GM19351 (cell line): ENCODE measurements at regions not wholly inside any gene's neighbourhood (a gene's known extent, or its start where the extent isn't known, plus 50 kb on each side); places are given as distances from the start of the nearest gene placed in this dataset.
"Not testable (repeated sequence)": the region's sequence is repeated elsewhere in the genome, so short reads cannot be mapped to it uniquely, and the experiment has no call there.

Source experiments
- ATAC-seq: cut with Tn5 transposase; IDR thresholded peaks from one replicate; pipeline ENCODE4 v1.9.1; 2021; ENCODE audit warnings: mild to moderate bottlenecking, moderate library complexity; ENCODE audit not compliant: unreplicated experiment

DNA sequence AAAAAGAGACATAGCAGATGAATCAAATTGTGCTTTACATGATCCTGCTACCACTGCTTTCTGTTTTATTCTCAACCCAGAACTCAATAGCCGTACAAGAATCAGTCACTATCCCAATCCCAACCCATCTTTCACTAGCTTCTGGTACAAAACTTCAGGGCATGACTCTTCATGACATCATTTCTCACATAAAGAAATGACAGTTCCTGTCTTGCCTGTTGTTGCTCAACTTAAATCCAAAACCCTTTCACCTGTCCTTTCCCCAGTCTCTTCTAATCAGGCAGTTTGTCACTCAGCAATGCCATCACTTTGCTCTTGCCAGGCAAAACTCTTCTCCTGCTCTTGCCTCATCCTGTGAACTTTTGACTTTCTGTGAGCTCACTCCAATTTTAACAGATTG lies 962.8 kb downstream of the GALC start:
- no peak for ATAC-seq

DNA sequence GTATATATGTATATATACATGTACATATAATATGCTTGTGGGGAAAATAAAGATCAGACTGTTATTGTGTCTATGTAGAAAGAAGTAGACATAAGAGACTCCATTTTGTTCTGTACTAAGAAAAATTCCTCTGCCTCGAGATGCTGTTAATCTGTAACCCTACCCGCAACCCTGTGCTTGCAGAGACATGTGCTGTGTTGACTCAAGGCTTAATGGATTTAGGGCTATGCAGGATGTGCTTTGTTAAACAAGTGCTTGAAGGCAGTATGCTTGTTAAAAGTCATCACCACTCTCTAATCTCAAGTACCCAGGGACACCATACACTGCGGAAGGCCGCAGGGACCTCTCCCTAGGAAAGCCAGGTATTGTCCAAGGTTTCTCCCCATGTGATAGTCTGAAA lies 972.9 kb downstream of the GALC start:
- ATAC-seq = not testable (repeated sequence)

DNA sequence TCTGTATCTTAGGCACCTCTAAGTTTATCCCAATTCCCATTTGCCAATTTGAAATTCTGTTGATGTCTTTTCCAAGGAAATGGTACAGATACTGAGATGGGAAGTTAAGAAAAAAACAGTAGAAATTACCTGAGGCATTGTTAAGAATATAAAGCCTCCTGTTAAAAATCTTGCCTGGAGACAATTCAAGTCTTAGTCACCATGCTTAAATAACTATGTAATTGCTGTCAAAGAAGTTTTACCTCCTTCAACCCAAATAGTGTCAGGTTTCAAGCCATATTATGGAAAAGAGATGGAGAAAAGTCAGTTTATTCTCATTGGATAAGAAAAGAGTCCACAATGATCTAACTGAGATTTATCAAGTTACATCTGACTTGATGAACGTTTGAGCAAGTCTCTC lies 974.7 kb downstream of the GALC start:
- no peak for ATAC-seq

DNA sequence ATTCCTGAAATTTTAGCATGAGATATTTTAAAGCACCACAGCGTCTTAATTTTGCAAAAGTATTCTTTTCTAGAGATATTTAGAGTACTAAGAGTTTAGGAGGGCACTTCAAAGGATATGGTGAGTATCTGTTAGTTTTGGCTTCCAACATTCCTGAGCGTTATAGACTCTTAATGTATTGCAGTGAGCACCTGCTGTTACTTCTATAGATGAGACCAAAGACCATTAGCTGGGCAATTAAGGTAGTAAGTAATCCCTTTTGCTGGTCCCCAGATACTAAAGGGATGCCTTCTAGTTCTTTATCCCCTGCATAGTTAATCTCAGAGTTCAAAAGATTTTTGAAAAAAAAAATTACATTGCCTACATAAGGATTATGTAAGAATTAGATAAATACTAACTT lies 975.6 kb downstream of the GALC start:
- no peak for ATAC-seq

DNA sequence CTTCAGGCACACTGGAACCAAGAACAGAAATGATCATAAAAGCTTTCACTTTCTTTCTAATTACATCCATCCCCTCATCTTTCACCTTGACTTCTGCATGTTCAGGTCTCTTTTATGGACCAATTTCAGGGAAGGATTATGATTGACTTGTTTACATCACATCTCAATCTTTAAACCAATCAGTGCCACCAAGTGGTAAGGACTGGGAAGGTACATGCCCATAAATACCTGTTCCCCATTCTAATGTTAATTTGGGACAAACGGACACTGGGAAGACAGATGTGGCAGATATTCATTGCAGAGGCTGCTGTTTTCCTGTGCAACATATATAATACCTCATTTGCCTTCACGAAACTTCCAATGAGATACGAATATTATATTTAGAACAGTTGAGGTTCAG lies 978.1 kb downstream of the GALC start:
- ATAC-seq = no peak

DNA sequence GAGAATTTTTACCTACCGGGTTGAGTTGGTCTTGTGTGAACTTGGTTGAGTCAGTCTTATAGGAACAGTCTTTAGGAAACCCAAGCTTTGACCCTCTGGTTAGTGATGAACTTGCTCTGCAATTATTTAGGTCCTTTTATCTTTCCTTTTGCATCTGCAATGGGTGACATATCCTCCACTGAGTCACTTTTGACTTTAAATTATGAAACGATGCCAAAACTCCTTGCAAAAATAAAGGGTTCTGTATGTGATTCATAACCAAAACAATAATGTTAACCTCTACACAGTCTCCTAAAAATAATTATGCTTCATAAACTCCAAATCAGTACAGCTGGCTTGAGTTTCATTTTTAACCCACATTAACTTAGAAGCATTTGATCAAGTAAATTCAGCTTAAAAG lies 979.4 kb downstream of the GALC start:
- ATAC-seq = no peak

DNA sequence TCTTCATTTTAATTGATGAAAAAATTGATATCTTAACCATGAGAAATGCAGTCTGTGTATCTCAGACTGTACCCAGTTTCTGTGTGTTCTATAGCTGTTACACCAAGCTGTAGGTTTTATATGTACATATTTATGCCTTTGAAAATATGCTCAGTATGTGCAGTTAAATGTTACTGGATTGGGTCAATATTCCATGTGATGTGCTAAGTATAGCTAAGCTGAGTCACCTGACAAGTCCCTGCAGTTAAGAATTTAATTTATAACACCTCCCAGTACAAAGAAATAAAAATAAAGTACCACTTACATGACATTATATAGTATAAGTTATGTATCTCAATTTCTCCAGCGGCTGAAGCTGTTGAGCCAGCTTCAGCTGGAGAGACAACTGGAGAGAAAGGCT lies 984.0 kb downstream of the GALC start:
- no peak for ATAC-seq

DNA sequence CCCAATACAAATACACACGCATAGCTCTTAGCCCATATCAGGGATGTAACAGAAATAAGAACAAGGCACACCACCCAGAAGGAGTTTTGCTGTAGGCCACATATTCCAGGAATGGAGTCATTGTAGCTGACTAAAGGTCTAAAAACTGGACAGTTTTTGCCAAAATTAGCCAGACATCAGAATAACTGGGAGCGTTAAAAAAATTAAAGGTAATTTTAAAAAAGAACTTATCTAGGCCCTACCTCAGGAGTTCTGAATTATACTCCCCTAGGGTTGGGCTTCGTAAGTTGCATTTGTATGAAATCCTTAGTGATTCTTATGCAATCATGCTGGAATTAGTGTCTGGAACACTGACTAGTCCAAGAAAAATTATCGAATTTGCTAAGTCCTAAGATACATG lies 987.7 kb downstream of the GALC start:
- no peak for ATAC-seq

DNA sequence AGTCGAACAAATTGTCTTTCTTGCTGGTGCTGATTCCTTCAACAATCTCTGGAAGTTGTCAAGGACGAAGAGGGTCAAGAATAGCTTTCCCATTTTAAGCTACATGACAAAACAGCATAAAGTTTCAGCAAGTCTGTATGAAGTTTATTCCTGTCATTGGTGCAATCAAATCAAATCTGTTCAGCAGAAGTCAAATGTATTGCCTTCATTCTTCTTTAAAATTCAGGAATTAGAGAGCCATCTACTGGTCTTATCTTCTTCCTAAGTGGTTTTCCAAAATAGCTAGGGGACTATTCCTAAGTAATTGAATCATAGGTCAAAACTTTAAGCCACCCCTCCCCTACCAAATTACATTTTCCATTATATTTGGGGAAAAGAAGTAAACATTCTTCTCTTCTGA lies 990.2 kb downstream of the GALC start:
- no peak for ATAC-seq

DNA sequence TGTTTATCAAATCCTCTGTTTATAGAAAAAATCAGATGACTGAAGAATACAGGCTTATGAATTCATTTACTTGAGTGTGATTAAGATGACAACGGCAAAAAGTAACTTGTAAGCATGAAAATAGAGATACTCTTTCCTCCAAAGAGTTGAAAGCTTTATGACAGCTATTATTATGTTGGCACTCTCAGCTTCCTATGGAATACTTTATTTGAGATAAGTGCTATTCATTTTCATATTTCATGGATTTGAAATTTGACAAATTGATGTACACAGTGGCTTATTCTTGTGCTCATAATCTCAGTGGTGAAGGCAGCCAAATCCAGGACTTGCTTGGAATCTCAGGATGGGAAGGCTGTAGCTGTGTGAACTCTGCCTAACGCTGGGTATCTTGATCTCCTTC lies 991.6 kb downstream of the GALC start:
- no peak for ATAC-seq

DNA sequence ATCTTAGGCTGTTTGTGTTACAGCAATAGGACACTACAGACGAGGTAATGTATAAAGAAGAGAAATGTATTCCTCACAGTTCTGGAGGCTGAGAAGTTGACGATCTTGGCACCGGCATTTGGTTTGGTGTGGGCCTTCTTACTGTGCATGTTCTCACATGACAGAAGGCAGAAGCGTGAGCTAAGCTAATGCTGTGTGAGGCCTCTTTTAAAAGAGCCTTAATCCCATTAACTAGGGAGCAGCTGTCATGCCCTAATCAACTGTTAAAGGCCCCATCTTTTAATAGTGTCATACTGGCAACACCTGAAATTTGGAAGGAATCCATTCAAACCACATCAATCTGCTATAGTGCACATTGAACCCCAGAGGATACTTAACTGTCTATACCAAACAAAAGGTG lies 992.9 kb downstream of the GALC start:
- ATAC-seq = no peak

DNA sequence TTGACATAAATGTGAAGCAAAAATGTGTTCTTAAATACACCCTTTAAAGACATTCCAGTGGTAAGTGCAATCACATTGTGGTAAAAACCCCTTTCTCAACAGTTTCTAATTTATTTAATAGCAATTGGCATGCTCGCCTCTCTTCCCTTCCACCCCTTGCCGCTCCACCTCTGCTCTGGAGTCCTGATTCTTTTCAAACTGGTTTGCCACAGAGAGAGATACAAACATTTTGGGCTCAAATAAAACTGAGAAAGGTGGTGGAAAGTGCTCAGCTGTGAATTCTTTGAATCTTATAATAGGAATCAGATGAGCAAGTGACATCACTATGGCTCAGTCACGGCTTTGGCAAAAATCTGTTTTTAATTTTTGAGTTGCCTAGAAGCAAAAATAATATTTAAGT lies 993.9 kb downstream of the GALC start:
- ATAC-seq = no peak

DNA sequence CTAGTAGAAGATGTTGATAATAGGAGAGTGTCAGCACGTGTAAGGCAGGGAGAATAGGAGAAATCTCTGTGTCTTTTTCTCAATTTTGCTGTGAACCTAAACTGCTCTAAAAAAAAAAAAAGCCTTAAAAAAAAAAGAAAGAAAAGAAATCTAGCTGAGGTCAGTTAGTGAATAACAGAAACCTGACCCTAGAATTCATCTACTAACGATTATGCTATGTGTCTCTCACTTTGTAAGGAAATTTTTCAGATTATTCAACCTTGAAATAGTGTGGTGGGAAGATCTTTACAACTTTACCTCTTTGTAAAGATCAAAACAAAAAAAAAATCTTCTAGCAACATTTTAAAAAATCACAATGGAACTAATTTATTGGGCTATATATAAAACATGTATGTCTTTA lies 995.7 kb downstream of the GALC start:
- ATAC-seq = no peak

DNA sequence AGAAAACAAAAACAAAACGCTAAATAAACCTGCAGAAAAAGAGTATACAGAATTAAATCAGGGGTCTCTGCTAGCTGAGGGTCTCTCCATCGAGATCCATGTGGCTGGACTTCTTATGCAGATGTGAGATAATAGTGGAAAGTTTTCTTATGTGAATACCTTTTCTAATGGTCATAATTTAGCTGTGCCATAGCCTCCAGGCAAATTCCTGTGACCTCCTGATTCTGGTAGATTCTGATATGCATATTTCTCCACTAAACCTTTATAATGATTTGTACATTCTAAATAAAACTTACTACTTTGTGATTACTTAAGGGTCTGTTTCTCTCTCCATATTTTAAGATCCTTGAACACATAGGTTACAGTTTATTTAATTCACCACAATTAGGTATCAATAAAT lies 1002.6 kb downstream of the GALC start:
- no peak for ATAC-seq

DNA sequence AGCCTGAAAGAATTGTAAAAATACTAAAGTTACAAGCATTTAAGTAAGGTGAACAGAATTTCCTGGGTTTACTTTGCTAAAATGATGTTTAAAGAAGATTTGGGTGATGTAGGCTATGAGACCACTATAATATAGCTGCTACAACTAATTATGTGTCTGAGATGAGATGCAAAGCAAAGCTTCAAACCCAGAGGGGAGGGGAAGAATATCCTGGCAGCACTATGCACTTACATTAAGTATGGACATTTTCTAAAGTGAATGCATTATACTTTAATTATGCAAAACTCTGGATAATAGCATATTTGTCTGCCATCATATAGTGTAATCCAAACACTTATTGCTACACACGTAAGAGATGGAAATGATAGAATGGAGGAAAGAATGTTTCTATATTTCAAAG lies 1003.7 kb downstream of the GALC start:
- no peak for ATAC-seq

DNA sequence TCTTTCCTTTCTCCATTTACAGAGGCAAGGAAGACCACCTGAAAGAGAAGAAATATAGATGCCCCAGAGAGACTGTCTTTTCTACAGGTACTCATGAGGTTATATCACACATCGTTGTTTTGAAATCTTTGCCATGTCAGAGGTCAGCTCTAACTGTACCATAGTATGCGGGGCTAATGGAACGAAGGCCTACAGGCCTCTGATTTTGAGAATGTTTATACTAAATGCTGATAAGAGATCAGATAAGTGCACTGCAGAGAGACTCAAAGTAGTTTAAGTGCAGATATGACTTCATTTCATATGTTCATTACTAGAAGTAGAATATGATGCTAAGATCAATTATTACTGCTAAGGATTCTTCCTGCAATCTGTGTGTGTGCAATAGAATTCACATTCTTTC lies 1005.0 kb downstream of the GALC start:
- no peak for ATAC-seq

DNA sequence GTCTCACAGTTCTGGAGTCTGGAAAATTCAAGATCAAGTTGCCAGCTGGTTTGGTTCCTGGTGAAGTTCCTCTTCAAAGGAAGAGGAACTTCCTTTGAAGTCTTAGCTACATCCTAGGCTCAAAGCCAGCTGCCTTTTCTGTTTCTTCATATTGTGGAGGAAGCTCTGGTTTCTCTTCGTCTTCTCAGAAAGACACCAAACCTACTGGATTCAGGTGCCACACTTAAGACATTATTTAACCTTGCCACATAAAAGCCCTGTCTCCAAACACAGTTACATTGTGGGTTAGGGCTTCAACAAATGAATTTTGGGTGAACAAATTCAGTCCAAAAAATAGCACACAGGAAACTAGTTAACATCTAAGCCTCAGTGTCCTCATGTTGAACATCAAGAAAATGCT lies 1019.8 kb downstream of the GALC start:
- no peak for ATAC-seq

DNA sequence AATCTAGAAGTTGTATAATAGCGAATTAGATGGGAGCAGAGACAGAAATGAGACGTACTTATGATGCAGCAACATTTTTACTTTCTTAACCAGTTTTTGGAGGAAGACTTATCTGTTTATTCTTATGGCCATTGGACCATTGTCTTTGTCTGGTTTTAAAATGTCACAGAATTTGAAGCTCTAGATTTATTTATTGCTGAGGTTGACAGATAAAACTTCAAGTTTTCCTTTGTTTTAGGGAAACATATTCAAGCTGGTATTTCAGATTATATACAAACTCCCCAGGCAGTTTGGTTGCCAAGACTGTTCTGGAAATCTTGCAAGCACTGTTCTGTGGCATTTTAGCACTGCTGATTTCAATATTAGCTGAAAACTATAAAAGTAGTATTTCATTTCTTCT lies 1021.7 kb downstream of the GALC start:
- ATAC-seq = no peak

DNA sequence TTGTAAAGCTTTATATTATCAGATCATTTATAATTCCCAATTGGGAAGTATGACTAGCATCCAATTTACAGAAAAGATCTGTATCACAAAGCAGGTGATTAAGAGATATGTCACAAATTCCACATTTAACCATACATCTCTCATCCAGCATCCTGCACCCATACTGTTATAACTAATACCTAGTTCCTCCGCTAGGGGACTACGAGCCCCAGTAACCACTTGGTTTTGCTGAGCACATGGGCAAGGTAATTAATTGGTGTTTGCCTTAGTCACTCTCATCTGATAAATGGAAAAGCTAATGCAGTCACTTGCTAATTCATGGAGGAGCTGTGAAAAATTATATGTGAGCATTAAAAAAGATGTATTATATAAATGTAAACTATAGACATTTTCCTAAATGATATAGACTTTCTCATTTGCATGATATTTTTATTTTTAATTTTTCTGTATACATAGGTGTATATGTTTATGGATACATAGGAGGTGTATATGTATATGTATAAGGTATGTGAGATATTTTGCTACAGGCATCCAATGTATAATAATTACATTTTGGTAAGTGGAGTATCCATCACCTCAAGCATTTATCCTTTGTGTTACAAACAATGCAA lies 1031.8 kb downstream of the GALC start:
- peak; percentile 59 for ATAC-seq

DNA sequence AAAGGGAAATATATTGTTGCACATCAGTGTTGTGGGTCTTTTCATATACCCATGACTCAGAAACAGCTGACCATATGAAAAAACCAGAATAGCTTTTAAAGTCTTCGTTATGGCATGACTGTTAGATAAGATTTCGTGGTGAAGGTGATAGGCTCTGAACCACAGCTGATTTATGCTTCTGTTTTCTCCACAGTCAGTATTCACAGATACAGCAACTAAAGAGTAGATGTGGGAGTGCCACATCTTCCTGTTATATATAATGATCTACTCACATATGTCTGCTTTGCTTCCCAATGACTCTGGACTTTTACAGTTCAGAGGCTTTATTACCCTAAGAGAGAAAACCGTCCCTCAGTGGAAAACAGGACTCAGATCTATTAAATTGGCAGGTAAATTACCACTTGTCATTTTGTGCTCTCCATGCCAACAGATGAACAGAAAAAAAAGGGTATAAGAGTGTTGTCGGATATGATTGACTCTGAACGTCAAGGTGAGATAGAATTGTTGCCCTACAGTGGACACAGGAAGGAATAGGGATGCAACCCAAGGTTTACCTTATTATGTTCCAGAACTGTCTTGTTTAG lies 1037.1 kb downstream of the GALC start:
- ATAC-seq = no peak

DNA sequence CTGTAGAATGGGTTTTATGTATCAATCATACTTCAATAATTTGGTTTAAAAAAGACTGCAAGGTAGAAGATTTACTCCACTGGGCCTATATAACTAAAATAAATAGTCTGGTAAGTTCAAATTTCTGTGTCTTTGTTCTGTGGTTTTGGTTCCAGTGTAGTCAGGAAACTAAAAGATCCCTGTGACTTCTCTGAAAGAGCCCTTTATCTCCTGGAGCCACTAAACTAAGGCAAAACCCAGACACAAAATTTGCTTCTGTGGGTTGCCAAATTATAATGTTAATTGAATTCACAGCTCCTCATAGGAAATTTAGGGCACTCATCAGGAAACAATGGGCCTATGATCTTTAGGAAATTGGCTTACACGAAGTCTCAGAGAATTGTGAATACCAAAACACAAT lies 1038.4 kb downstream of the GALC start:
- no peak for ATAC-seq

DNA sequence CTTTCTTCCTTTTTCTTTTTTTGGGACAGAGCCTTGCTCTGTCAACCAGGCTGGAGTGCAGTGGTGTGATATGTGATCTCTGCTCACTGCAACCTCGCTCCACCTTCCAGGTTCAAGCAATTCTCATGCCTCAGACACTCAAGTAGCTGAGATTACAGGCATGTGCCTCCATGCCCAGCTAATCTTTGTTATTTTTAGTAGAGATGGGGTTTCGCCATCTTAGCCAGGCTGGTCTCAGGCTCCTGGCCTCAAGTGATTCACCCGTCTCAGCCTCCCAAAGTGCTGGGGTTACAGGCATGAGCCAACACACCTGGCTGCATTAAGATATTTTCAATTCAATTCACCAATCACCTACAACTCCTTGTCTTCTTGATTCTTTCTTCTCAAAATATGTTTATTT lies 1046.5 kb downstream of the GALC start:
- ATAC-seq = no peak

DNA sequence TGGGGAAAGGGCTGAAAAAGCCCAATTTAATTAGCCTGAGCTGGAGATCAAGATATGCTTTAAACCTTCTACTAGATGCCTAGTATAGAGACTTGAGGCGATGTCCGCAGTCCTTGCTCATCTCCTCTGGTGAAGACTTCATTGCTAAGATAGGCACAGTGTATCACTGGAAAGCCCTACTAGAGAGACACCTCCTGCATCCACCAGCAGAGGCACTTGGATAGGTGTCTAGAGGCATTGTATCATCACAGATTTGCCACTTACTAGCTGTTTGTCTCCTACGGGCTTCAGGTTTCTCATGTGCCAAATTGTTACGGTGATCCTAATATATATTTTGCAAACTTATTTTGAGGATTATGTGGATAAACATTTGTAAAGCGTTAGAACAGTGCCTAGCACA lies 1048.5 kb downstream of the GALC start:
- no peak for ATAC-seq
